OCI-LY7 (cell line): ENCODE measurements at regions not wholly inside any gene's neighbourhood (a gene's known extent, or its start where the extent isn't known, plus 50 kb on each side); places are given as distances from the start of the nearest gene placed in this dataset.

Source experiments
- EZH2phosphoT487 ChIP-seq: fragments of 200-600 bp; sonication (generic); IDR thresholded peaks from 2 replicates; pipeline ENCODE4 v1.6.1; 2018; ENCODE audit warnings: low read depth, borderline replicate concordance, mild to moderate bottlenecking, mixed run types, antibody characterized with exemption, low read length, moderate library complexity, mixed read lengths
- TF ChIP-seq, protein P1 (sequence below): fragments of 200-600 bp; sonication (generic); conservative IDR thresholded peaks from 2 replicates; pipeline ENCODE4 v1.5.1; 2014; ENCODE audit warnings: mild to moderate bottlenecking, antibody characterized with exemption, low read length, moderate library complexity, mixed read lengths

DNA sequence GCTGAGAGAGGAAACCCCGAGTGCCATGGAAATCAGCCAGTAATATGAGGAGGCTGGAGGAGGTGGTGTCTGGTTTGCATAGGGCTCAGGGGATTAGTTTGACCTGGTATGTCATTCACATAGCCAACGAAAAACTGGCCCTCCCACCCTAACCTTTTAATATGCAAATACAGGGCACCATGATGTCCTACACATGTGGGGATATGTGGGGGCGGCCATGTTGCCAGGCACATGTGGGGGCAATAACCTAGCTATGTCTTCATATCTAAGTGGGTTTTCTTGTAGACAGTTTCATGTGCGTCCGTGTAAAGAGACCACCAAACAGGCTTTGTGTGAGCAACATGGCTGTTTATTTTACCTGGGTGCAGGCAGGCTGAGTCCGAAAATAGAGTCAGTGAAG lies 110.1 kb downstream of the MOBP start:
- TF ChIP-seq, protein P1, sequence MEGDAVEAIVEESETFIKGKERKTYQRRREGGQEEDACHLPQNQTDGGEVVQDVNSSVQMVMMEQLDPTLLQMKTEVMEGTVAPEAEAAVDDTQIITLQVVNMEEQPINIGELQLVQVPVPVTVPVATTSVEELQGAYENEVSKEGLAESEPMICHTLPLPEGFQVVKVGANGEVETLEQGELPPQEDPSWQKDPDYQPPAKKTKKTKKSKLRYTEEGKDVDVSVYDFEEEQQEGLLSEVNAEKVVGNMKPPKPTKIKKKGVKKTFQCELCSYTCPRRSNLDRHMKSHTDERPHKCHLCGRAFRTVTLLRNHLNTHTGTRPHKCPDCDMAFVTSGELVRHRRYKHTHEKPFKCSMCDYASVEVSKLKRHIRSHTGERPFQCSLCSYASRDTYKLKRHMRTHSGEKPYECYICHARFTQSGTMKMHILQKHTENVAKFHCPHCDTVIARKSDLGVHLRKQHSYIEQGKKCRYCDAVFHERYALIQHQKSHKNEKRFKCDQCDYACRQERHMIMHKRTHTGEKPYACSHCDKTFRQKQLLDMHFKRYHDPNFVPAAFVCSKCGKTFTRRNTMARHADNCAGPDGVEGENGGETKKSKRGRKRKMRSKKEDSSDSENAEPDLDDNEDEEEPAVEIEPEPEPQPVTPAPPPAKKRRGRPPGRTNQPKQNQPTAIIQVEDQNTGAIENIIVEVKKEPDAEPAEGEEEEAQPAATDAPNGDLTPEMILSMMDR = no peak
- TF ChIP-seq EZH2phosphoT487 = no peak
